ENCODE measurements at regions not wholly inside any gene's neighbourhood (a gene's known extent, or its start where the extent isn't known, plus 50 kb on each side); places are given as distances from the start of the nearest gene placed in this dataset.

DNA sequence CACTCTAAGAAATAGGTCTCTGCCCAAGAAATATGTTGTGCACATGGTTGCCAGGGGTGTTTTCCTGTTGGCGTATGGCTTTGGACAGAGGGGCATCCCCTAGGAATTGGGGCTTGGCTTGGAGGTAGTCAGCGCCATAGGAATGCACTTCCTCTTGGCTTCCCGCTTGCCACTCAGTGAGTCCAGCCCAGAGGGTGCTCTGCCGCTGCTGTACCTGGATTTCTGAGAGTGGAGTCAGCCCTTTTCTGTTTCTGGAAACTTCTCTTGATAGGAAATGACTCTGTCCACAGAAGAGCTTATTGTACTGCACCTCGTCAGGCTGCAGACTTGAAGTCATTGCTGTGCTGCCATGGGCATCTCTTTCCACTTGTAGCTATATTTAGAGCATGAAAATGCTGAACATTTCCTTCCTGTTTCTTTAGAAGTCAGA lies 116.7 kb upstream of the MGAT5 start:
- DNase-seq, result no peak
- TF ChIP-seq POLR2AphosphoS5 (IDR thresholded peaks at IDR 0.05) (peak in 1 of 4 donors; percentile 59), EP300 (IDR thresholded peaks at IDR 0.05) (no peak), POLR2A (IDR thresholded peaks at IDR 0.05) (no peak)
- H3K9me3 ChIP-seq, result no peaks in the 10 kb centered on the region
- H3K4me3 ChIP-seq, result peak overlapping the region in 1 of 4 donors; percentile 7
- 39 to 56% methylated on average over 5 of the region's 5 CpGs for WGBS, 2 donors
- intact Hi-C loops (cut with DNase I), result no loop called here
- no peaks in the 10 kb centered on the region for H3K36me3 ChIP-seq
- no peaks in the 10 kb centered on the region for H3K27me3 ChIP-seq
- peaks cover 0 to 31% (median 17%) of the 10 kb centered on the region in 4 donors for H3K4me1 ChIP-seq
- H3K27ac ChIP-seq, result peak overlapping the region in 3 of 4 donors; percentile 9 to 60 (median 53)

DNA sequence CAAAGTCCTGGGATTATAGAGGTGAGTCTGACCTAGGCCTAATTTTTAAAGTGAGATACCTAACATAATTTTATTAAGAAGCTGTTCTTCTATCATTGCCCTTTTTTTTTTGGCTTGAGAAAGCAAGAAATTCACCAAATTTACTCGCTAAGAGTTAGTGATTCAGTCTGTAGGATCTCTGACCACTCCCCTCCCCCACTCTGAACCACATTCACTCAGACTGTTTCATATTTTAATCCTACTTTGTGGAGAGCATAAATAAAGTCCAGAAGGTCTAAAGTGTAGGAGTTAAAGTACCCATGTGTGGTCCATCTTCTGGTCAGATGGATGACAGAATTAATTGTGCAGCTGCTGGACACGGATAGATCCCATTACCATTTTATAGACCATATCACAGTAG lies 115.8 kb upstream of the MGAT5 start:
- no peaks in the 10 kb centered on the region for H3K27me3 ChIP-seq
- TF ChIP-seq POLR2A (IDR thresholded peaks at IDR 0.05) (no peak), POLR2AphosphoS5 (IDR thresholded peaks at IDR 0.05) (no peak), EP300 (IDR thresholded peaks at IDR 0.05) (no peak)
- TF ChIP-seq, protein P1, sequence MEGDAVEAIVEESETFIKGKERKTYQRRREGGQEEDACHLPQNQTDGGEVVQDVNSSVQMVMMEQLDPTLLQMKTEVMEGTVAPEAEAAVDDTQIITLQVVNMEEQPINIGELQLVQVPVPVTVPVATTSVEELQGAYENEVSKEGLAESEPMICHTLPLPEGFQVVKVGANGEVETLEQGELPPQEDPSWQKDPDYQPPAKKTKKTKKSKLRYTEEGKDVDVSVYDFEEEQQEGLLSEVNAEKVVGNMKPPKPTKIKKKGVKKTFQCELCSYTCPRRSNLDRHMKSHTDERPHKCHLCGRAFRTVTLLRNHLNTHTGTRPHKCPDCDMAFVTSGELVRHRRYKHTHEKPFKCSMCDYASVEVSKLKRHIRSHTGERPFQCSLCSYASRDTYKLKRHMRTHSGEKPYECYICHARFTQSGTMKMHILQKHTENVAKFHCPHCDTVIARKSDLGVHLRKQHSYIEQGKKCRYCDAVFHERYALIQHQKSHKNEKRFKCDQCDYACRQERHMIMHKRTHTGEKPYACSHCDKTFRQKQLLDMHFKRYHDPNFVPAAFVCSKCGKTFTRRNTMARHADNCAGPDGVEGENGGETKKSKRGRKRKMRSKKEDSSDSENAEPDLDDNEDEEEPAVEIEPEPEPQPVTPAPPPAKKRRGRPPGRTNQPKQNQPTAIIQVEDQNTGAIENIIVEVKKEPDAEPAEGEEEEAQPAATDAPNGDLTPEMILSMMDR (IDR thresholded peaks at IDR 0.05), result no peak
- no peaks in the 10 kb centered on the region for H3K9me3 ChIP-seq
- 81 to 93% methylated on average over 2 of the region's 2 CpGs for WGBS, 2 donors
- no peak for DNase-seq
- intact Hi-C loops (cut with DNase I), result no loop called here
- H3K4me3 ChIP-seq, result no peak overlapping the region
- H3K4me1 ChIP-seq, result peaks cover 0 to 31% (median 17%) of the 10 kb centered on the region in 4 donors
- H3K36me3 ChIP-seq, result no peaks in the 10 kb centered on the region
- H3K27ac ChIP-seq, result peak overlapping the region in 2 of 4 donors; percentile 53 to 60

DNA sequence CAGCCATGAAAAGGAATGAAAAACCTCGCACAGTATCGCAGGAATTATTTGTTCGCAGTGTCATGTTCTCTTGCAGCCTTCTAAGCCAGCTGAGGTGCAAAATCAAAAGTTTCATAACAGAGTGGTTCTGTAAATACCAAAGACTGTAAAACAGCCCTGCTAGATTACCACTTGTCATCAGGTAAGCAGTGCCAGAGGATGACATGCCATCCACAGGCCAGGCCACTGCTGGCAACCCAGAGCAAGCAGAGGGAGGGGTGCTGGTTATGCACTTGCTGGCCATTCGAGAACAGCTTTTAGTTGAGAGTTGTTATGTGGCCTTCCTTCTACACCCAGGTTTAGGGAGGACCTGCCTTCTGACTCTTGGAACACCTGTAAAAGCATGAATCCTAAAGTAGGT lies 114.3 kb upstream of the MGAT5 start:
- Histone ChIP-seq H3K27me3 (no peaks in the 10 kb centered on the region), H3K36me3 (no peaks in the 10 kb centered on the region), H3K27ac (no peak overlapping the region), H3K4me3 (no peak overlapping the region), H3K9me3 (no peaks in the 10 kb centered on the region), H3K4me1 (peaks cover 0 to 37% (median 17%) of the 10 kb centered on the region in 4 donors)
- 19 to 79% methylated on average over 4 of the region's 4 CpGs for WGBS, 2 donors
- intact Hi-C loops (cut with DNase I), result no loop called here
- TF ChIP-seq POLR2AphosphoS5 (IDR thresholded peaks at IDR 0.05) (no peak), POLR2A (IDR thresholded peaks at IDR 0.05) (no peak), EP300 (IDR thresholded peaks at IDR 0.05) (no peak)
- TF ChIP-seq, protein P1 (IDR thresholded peaks at IDR 0.05), result no peak
- DNase-seq, result no peak

DNA sequence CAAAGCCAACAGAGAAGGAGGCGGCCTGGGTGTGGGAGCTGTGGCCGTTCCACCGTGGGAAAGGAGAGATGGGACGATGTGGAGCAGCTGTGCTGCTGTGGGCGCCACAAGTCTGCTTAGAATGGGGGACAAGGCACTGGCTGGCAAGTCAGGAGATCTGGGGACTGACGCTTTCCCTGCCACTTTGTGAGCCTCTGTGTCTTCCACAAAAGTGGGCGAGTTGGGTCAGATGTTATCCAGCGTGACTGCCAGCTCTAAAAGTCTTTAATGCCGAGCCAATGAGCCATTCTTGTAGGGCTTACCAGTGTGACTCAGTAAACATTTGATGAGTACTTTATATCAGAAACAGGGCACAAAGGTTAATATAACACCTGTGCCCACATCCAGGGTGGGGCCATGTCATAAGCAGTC lies 113.6 kb upstream of the MGAT5 start:
- intact Hi-C loops (cut with DNase I), result no loop called here
- WGBS, 2 donors, result 20 to 73% methylated on average over 9 of the region's 9 CpGs
- TF ChIP-seq POLR2A (IDR thresholded peaks at IDR 0.05), result no peak
- TF ChIP-seq, protein P1 (IDR thresholded peaks at IDR 0.05), result no peak
- no peak for TF ChIP-seq EP300 (IDR thresholded peaks at IDR 0.05)
- TF ChIP-seq POLR2AphosphoS5 (IDR thresholded peaks at IDR 0.05), result no peak

DNA sequence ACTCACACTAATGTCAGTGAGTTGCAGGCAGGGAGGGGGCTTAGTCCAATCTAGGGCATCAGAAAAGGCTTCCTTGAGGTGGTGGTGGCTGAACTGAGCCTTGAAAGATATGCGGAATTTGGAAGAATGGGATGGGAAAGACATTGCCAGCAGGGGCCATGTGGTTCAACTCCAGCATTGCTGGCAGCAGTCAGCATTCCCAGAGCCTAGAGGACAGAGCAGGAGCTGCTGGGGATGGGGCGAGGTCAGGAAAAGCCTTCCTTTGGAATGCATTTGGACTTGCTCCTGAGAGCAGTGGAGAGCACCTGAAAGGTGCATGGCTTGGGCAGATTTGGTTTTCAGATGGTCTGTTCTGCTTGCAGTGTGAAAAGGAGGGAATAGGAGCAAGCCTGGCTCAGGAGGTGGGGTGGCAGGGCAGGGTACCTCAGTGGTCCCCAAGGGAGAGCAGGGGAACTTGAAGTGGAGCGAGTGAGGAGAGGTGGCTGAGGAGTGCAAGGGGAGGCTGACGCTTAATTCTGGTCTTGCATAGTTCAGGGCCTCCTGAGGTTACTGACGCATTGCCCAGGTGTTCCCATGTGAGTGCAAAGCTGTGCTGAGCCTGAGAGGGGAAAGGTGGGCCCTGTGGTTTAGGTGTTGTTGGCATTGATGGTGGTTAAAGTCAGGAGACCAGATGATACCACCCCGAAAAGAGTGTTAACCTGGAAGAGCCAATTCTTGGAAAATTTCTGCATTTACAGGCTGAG lies 112.1 kb upstream of the MGAT5 start:
- intact Hi-C loops (cut with DNase I), result no loop called here
- Histone ChIP-seq H3K4me3 (no peak overlapping the region), H3K9me3 (no peaks in the 10 kb centered on the region), H3K27ac (no peak overlapping the region), H3K36me3 (no peaks in the 10 kb centered on the region), H3K27me3 (no peaks in the 10 kb centered on the region), H3K4me1 (peaks cover 0 to 42% (median 19%) of the 10 kb centered on the region in 4 donors)
- TF ChIP-seq EP300 (IDR thresholded peaks at IDR 0.05) (no peak), POLR2AphosphoS5 (IDR thresholded peaks at IDR 0.05) (no peak), POLR2A (IDR thresholded peaks at IDR 0.05) (no peak)
- TF ChIP-seq, protein P1 (IDR thresholded peaks at IDR 0.05), result no peak
- WGBS, 2 donors, result 89% methylated on average over 6 of the region's 6 CpGs
- DNase-seq, result no peak

More for the DNA sequence above, 113.6 kb upstream of the MGAT5 start:
- H3K4me3 ChIP-seq, result no peak overlapping the region
- no peaks in the 10 kb centered on the region for H3K36me3 ChIP-seq
- no peak overlapping the region for H3K27ac ChIP-seq
- H3K9me3 ChIP-seq, result no peaks in the 10 kb centered on the region
- no peaks in the 10 kb centered on the region for H3K27me3 ChIP-seq
- DNase-seq, result no peak
- H3K4me1 ChIP-seq, result peaks cover 0 to 37% (median 17%) of the 10 kb centered on the region in 4 donors
